Panc1 (cell line): ENCODE measurements at regions not wholly inside any gene's neighbourhood (a gene's known extent, or its start where the extent isn't known, plus 50 kb on each side); places are given as distances from the start of the nearest gene placed in this dataset.

Source experiments
- ATAC-seq: fragments of 200-7000 bp; cut with Tn5 transposase; 2 replicates; pipeline ENCODE4 v1.9.1; 2020; ENCODE audit warnings: mild to moderate bottlenecking, moderate library complexity
- BruUV-seq: library from RNA; stranded (reverse); fragments of 400-500 nt; replicated peaks from 2 replicates; lab custom pipeline; 2021; lab: Mats Ljungman, UMichigan
- CTCF ChIA-PET: fragments of 300-600 bp; sonication (Branson Sonifier 250); formaldehyde crosslinking; loops from one replicate; lab custom pipeline; 2022; ENCODE audit warnings: antibody characterized with exemption; lab: Charles Lee
- POLR2A ChIA-PET: fragments of 300-600 bp; sonication (Branson Sonifier 250); formaldehyde crosslinking; loops from one replicate; lab custom pipeline; 2022; ENCODE audit warnings: antibody characterized with exemption; lab: Charles Lee
- DNase-seq: peaks from one replicate; pipeline ENCODE4 v3.0.0-alpha.2; 2010; ENCODE audit warnings: low read depth, low spot score
- H3K27ac ChIP-seq: 2 replicates; pipeline ENCODE4 v1.5.1; 2011; ENCODE audit warnings: mild to moderate bottlenecking, low read length, inconsistent platforms
- H3K27me3 ChIP-seq: fragments of 200-500 bp; sonication (Bioruptor generic); 2 replicates; pipeline ENCODE4 v1.6.0; 2014; ENCODE audit warnings: low read length, inconsistent platforms; ENCODE audit not compliant: control insufficient read depth, insufficient read depth
- H3K36me3 ChIP-seq: fragments of 200-500 bp; sonication (Bioruptor generic); 2 replicates; pipeline ENCODE4 v1.5.1; 2014; ENCODE audit warnings: inconsistent platforms, mild to moderate bottlenecking, low read length, moderate library complexity; ENCODE audit not compliant: control insufficient read depth, insufficient read depth
- H3K4me1 ChIP-seq: 2 replicates; pipeline ENCODE4 v1.5.1; 2011; ENCODE audit warnings: inconsistent platforms, mild to moderate bottlenecking, low read length, moderate library complexity; ENCODE audit not compliant: control insufficient read depth, insufficient read depth
- H3K4me3 ChIP-seq, 2 experiments: 2 replicates each; pipeline ENCODE4 v1.5.1; 2011 to 2012; ENCODE audit warnings: low read depth in 2 of 2, low read length in 2 of 2, mild to moderate bottlenecking in 2 of 2, inconsistent platforms in 1 of 2, moderate library complexity in 1 of 2
- H3K9me3 ChIP-seq: fragments of 200-500 bp; sonication (Bioruptor generic); 2 replicates; pipeline ENCODE4 v1.5.1; 2014; ENCODE audit warnings: low read depth, mild to moderate bottlenecking, inconsistent platforms, low read length, moderate library complexity; ENCODE audit not compliant: control insufficient read depth, insufficient read depth
- POLR2AphosphoS5 ChIP-seq: IDR thresholded peaks from 2 replicates; pipeline ENCODE4 v1.6.1; 2012; ENCODE audit warnings: mild to moderate bottlenecking, low read depth, low read length, moderate library complexity
- SIN3A ChIP-seq: IDR thresholded peaks from 2 replicates; pipeline ENCODE4 v1.6.1; 2012; ENCODE audit warnings: low read depth, mild to moderate bottlenecking, low read length, moderate library complexity, borderline replicate concordance; ENCODE audit not compliant: insufficient read depth
- TCF7L2 ChIP-seq: IDR thresholded peaks from 2 replicates; pipeline ENCODE4 v1.6.1; 2011; ENCODE audit warnings: mild to moderate bottlenecking, low read depth, low read length, inconsistent platforms
- in situ Hi-C: cut with HindIII; loops from 2 replicates; pipeline ENCODE4 v1.10.0; 2016; ENCODE audit warnings: low sequenced_read_pairs, low pct_unique_long_range_greater_than_20kb
- intact Hi-C: fragments of 100-400 bp; cut with micrococcal nuclease; formaldehyde crosslinking; loops from one replicate; pipeline ENCODE4 v1.10.0; 2022; ENCODE audit not compliant: unreplicated experiment
- TF ChIP-seq, protein P1 (sequence below), 2 experiments: IDR thresholded peaks; 2 replicates each; pipeline ENCODE4 v1.6.1; 2011 to 2012; ENCODE audit warnings: low read depth in 2 of 2, control low read depth in 1 of 2, low read length in 1 of 2, mild to moderate bottlenecking in 1 of 2, moderate library complexity in 1 of 2; ENCODE audit not compliant: insufficient read depth in 1 of 2
- TF ChIP-seq, protein P2 (sequence below): fragments of 450-650 bp; IDR thresholded peaks from 2 replicates; pipeline ENCODE4 v1.5.1; 2017; ENCODE audit warnings: mild to moderate bottlenecking

DNA sequence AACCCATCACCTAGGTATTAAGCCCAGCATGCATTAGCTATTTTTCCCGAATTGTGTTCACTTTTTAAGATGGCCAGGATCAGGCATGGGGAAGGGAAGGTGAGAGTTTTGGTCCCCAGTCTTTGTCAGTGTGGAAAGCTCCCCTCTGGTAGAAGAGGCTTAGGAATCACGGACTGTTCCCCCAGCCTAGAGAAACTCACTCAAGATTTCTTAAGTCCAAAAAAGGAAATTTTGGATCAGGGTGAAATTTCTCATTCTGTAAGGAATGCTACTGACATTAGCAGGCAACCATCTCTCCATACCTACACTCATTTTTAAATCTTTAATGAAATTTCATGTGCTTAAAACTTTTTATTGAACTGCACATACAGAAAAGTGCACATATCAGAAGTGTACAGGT lies 70.3 kb upstream of the GALNT15 start:
- POLR2A ChIA-PET: no interaction called here
- intact Hi-C loops: no loop called here
- no peak for ATAC-seq

DNA sequence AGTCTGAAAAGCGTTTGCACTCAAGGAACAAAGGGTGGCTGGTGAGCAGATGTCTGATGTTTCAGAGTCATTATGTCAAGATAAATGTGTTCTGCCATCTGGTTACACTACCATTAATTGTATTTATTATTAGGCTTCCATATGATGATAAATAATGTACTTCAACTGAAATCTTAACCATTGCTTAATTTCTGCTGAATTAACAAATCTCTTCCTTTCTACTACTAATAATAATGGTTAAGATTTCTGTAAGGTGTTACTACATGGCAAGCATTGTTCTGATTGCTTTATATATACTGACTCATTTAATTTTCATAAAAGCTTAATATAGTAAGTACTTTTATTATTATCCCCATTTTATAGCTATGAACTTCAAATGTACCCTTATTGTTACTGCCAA lies 68.4 kb upstream of the GALNT15 start:
- ATAC-seq: no peak
- Histone ChIP-seq H3K36me3 (no peaks in the 10 kb centered on the region), H3K4me3 (no peak overlapping the region), H3K9me3 (no peaks in the 10 kb centered on the region; the same call in 1 of the 2 replicates), H3K27me3 (no peaks in the 10 kb centered on the region), H3K27ac (no peak overlapping the region), H3K4me1 (no peaks in the 10 kb centered on the region)
- ChIA-PET CTCF (no interaction called here), POLR2A (no interaction called here)
- no TSS peak for BruUV-seq
- DNase-seq: no peak
- in situ Hi-C loops (no loop called here), intact Hi-C loops (no loop called here)
- TF ChIP-seq, protein P1, sequence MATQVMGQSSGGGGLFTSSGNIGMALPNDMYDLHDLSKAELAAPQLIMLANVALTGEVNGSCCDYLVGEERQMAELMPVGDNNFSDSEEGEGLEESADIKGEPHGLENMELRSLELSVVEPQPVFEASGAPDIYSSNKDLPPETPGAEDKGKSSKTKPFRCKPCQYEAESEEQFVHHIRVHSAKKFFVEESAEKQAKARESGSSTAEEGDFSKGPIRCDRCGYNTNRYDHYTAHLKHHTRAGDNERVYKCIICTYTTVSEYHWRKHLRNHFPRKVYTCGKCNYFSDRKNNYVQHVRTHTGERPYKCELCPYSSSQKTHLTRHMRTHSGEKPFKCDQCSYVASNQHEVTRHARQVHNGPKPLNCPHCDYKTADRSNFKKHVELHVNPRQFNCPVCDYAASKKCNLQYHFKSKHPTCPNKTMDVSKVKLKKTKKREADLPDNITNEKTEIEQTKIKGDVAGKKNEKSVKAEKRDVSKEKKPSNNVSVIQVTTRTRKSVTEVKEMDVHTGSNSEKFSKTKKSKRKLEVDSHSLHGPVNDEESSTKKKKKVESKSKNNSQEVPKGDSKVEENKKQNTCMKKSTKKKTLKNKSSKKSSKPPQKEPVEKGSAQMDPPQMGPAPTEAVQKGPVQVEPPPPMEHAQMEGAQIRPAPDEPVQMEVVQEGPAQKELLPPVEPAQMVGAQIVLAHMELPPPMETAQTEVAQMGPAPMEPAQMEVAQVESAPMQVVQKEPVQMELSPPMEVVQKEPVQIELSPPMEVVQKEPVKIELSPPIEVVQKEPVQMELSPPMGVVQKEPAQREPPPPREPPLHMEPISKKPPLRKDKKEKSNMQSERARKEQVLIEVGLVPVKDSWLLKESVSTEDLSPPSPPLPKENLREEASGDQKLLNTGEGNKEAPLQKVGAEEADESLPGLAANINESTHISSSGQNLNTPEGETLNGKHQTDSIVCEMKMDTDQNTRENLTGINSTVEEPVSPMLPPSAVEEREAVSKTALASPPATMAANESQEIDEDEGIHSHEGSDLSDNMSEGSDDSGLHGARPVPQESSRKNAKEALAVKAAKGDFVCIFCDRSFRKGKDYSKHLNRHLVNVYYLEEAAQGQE (IDR thresholded peaks at IDR 0.05; ENCODE audit: insufficient read depth in 1 of 2, low read depth in 2 of 2, low read length in 1 of 2): no peak
- TF ChIP-seq, protein P2, sequence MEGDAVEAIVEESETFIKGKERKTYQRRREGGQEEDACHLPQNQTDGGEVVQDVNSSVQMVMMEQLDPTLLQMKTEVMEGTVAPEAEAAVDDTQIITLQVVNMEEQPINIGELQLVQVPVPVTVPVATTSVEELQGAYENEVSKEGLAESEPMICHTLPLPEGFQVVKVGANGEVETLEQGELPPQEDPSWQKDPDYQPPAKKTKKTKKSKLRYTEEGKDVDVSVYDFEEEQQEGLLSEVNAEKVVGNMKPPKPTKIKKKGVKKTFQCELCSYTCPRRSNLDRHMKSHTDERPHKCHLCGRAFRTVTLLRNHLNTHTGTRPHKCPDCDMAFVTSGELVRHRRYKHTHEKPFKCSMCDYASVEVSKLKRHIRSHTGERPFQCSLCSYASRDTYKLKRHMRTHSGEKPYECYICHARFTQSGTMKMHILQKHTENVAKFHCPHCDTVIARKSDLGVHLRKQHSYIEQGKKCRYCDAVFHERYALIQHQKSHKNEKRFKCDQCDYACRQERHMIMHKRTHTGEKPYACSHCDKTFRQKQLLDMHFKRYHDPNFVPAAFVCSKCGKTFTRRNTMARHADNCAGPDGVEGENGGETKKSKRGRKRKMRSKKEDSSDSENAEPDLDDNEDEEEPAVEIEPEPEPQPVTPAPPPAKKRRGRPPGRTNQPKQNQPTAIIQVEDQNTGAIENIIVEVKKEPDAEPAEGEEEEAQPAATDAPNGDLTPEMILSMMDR: no peak
- TF ChIP-seq SIN3A (no peak), POLR2AphosphoS5 (no peak), TCF7L2 (no peak)

More for the DNA sequence above, 70.3 kb upstream of the GALNT15 start:
- H3K4me1 ChIP-seq: no peaks in the 10 kb centered on the region
- TF ChIP-seq POLR2AphosphoS5 (no peak), TCF7L2 (no peak), SIN3A (no peak)
- TF ChIP-seq, protein P2: no peak
- TF ChIP-seq, protein P1 (IDR thresholded peaks at IDR 0.05; ENCODE audit: insufficient read depth in 1 of 2, low read depth in 2 of 2, low read length in 1 of 2): no peak
- no peaks in the 10 kb centered on the region for H3K27me3 ChIP-seq
- DNase-seq: no peak
- CTCF ChIA-PET: no interaction called here
- no TSS peak for BruUV-seq
- H3K4me3 ChIP-seq: no peak overlapping the region
- no peaks in the 10 kb centered on the region for H3K36me3 ChIP-seq
- no peaks in the 10 kb centered on the region; the same call in 1 of the 2 replicates for H3K9me3 ChIP-seq
- in situ Hi-C loops: no loop called here
- H3K27ac ChIP-seq: no peak overlapping the region
